GM23248 (cell line): ENCODE measurements at regions not wholly inside any gene's neighbourhood (a gene's known extent, or its start where the extent isn't known, plus 50 kb on each side); places are given as distances from the start of the nearest gene placed in this dataset.

Experiments
- EZH2 ChIP-seq: fragments of 200-600 bp; sonication (generic); IDR thresholded peaks from 2 replicates; pipeline ENCODE4 v1.6.1; 2018; ENCODE audit warnings: antibody characterized with exemption, mild to moderate bottlenecking; ENCODE audit not compliant: insufficient read depth, poor library complexity, severe bottlenecking
- EZH2phosphoT487 ChIP-seq: fragments of 200-600 bp; sonication (generic); IDR thresholded peaks from 2 replicates; pipeline ENCODE4 v1.6.1; 2018; ENCODE audit warnings: antibody characterized with exemption, moderate library complexity, mild to moderate bottlenecking, low read depth; ENCODE audit not compliant: insufficient read depth

- no peak for TF ChIP-seq EZH2phosphoT487
- no peak for TF ChIP-seq EZH2
These were observed 63.2 kb upstream of the PTPRR start for GRCh38 chr12:70983692-70984091.
